ENCODE measurements at regions not wholly inside any gene's neighbourhood (a gene's known extent, or its start where the extent isn't known, plus 50 kb on each side); places are given as distances from the start of the nearest gene placed in this dataset.

GRCh38 chr12:124393414-124393790 is 98.5 kb downstream of the RFLNA start:
- Histone ChIP-seq H3K27me3 (no peaks in the 10 kb centered on the region), H3K4me3 (no peak overlapping the region), H3K36me3 (peaks cover 0 to 33% (median 27%) of the 10 kb centered on the region in 3 donors), H3K4me1 (peaks cover 7 to 98% (median 91%) of the 10 kb centered on the region in 4 donors), H3K27ac (peak overlapping the region; percentile 90 to 96), H3K9me3 (no peaks in the 10 kb centered on the region)
- TF ChIP-seq CTCF (IDR thresholded peaks at IDR 0.05): no peak
- no peak for DNase-seq
- intact Hi-C loops (cut with DNase I; ENCODE audit: low total_unique reads): no loop called here

GRCh38 chr12:124392667-124393413 is 97.9 kb downstream of the RFLNA start:
- no peak overlapping the region for H3K4me3 ChIP-seq
- H3K36me3 ChIP-seq: peaks cover 0 to 27% (median 21%) of the 10 kb centered on the region in 3 donors
- TF ChIP-seq CTCF (IDR thresholded peaks at IDR 0.05): no peak
- H3K27me3 ChIP-seq: no peaks in the 10 kb centered on the region
- peak overlapping the region; percentile 90 to 96 for H3K27ac ChIP-seq
- DNase-seq: peak; percentile 90 to 99
- H3K9me3 ChIP-seq: no peaks in the 10 kb centered on the region
- intact Hi-C loops (cut with DNase I; ENCODE audit: low total_unique reads): no loop called here
- H3K4me1 ChIP-seq: peaks cover 7 to 98% (median 91%) of the 10 kb centered on the region in 4 donors

GRCh38 chr12:124392271-124392666 is 97.4 kb downstream of the RFLNA start:
- H3K9me3 ChIP-seq: no peaks in the 10 kb centered on the region
- H3K4me3 ChIP-seq: no peak overlapping the region
- peaks cover 7 to 98% (median 92%) of the 10 kb centered on the region in 4 donors for H3K4me1 ChIP-seq
- peaks cover 0 to 22% (median 16%) of the 10 kb centered on the region in 3 donors for H3K36me3 ChIP-seq
- no peaks in the 10 kb centered on the region for H3K27me3 ChIP-seq
- peak overlapping the region; percentile 90 to 96 for H3K27ac ChIP-seq
- no peak for TF ChIP-seq CTCF (IDR thresholded peaks at IDR 0.05)
- intact Hi-C loops (cut with DNase I; ENCODE audit: low total_unique reads): no loop called here
- DNase-seq: peak; percentile 51 to 87

- intact Hi-C loops (cut with DNase I; ENCODE audit: low total_unique reads): no loop called here
Observed at GRCh38 chr12:124391340-124392261, 96.7 kb downstream of the RFLNA start.

More at GRCh38 chr12:124391340-124392261, 96.7 kb downstream of the RFLNA start:
- H3K9me3 ChIP-seq: no peaks in the 10 kb centered on the region
- DNase-seq: peak; percentile 81 to 87
- peak overlapping the region; percentile 90 to 96 for H3K27ac ChIP-seq
- H3K27me3 ChIP-seq: no peaks in the 10 kb centered on the region
- H3K36me3 ChIP-seq: peaks cover 0 to 16% (median 9%) of the 10 kb centered on the region in 3 donors
- no peak for TF ChIP-seq CTCF (IDR thresholded peaks at IDR 0.05)
- no peak overlapping the region for H3K4me3 ChIP-seq
- H3K4me1 ChIP-seq: peaks cover 7 to 98% (median 92%) of the 10 kb centered on the region in 4 donors

Measured in tibial artery (tissue), 4 donors.